ENCODE measurements at regions not wholly inside any gene's neighbourhood (a gene's known extent, or its start where the extent isn't known, plus 50 kb on each side); places are given as distances from the start of the nearest gene placed in this dataset.

- peaks cover 0 to 5% (median 0%) of the 10 kb centered on the region in 5 donors for H3K27me3 Mint-ChIP-seq
- no peaks in the 10 kb centered on the region for H3K4me1 Mint-ChIP-seq
- H3K36me3 Mint-ChIP-seq, result no peaks in the 10 kb centered on the region
- no peak overlapping the region for H3K4me3 Mint-ChIP-seq
- DNase-seq, result no peak
- no peak for ATAC-seq
- POLR2A ChIA-PET, result no interaction called here
- H3K9me3 Mint-ChIP-seq, result peaks cover 0 to 4% (median 2%) of the 10 kb centered on the region in 9 donors
- no peak overlapping the region for H3K27ac Mint-ChIP-seq
Observed at GRCh38 chr2:107148496-107148895, 262.5 kb upstream of the ST6GAL2 start.

GRCh38 chr2:107160640-107161239, 274.8 kb upstream of the ST6GAL2 start:
- Mint-ChIP-seq H3K4me3 (no peak overlapping the region), H3K27ac (no peak overlapping the region), H3K36me3 (peaks cover 0 to 5% (median 0%) of the 10 kb centered on the region in 3 donors), H3K27me3 (peaks cover 0 to 4% (median 0%) of the 10 kb centered on the region in 5 donors), H3K9me3 (peaks cover 0 to 19% (median 3%) of the 10 kb centered on the region in 9 donors), H3K4me1 (no peaks in the 10 kb centered on the region)
- POLR2A ChIA-PET, result no interaction called here
- ATAC-seq (no peak), DNase-seq (no peak)

DNA sequence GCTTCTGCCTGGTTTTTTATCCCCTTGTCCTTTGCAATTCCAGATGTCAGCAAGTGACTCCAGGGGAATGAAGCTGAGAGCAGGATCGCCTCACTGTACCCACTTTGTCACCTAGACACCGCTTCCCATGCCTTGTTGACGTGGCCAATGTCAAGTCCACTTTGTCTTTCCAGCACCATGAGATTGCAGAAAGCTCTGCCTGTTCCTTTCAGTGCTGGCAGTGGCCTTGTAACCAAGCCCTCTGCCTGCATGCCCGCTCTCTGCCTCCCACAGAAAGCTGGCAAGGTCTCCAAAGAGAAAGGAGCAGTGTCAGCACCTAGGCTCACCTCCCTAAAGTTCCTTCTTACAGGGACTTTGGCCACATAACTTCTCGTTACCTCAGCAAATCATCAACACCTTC, 282.2 kb upstream of the ST6GAL2 start:
- no peak overlapping the region for H3K4me3 Mint-ChIP-seq
- no peak for ATAC-seq
- POLR2A ChIA-PET, result no interaction called here
- DNase-seq, result no peak
- H3K27me3 Mint-ChIP-seq, result peaks cover 0 to 4% (median 0%) of the 10 kb centered on the region in 5 donors
- no peak overlapping the region for H3K27ac Mint-ChIP-seq
- H3K9me3 Mint-ChIP-seq, result peaks cover 0 to 12% (median 4%) of the 10 kb centered on the region in 9 donors
- no peaks in the 10 kb centered on the region for H3K4me1 Mint-ChIP-seq
- no peaks in the 10 kb centered on the region for H3K36me3 Mint-ChIP-seq

DNA sequence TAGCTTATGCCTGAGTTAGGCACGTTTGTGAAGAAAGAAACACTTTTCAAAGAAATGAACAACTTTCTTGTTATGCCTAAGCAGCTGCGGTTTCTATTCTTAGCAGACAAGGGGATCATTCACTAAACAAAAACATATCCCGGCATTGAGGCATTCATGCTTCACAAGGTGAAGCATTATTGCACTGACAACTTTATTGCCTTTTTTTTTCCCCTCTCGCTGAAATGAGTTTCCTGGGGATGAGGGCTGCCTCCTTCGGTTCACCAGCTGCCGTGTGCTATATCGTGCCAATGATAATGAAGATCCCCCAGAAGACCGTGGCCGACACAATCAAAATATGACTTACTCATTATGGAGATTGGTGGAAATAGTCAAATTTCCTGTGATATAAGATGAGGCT, 288.2 kb upstream of the ST6GAL2 start:
- H3K36me3 Mint-ChIP-seq, result no peaks in the 10 kb centered on the region
- H3K4me3 Mint-ChIP-seq, result no peak overlapping the region
- H3K9me3 Mint-ChIP-seq, result peaks cover 0 to 10% (median 0%) of the 10 kb centered on the region in 9 donors
- H3K27ac Mint-ChIP-seq, result no peak overlapping the region
- DNase-seq (no peak), ATAC-seq (no peak)
- H3K27me3 Mint-ChIP-seq, result peaks cover 0 to 10% (median 0%) of the 10 kb centered on the region in 5 donors
- no peaks in the 10 kb centered on the region for H3K4me1 Mint-ChIP-seq
- POLR2A ChIA-PET, result no interaction called here

- POLR2A ChIA-PET, result no interaction called here
- Mint-ChIP-seq H3K27ac (no peak overlapping the region), H3K4me3 (no peak overlapping the region), H3K36me3 (no peaks in the 10 kb centered on the region), H3K4me1 (no peaks in the 10 kb centered on the region), H3K27me3 (peaks cover 0 to 4% (median 0%) of the 10 kb centered on the region in 5 donors), H3K9me3 (peaks cover 0 to 12% (median 4%) of the 10 kb centered on the region in 9 donors)
- DNase-seq (no peak), ATAC-seq (no peak)
Observed at GRCh38 chr2:107182981-107183380, 297.0 kb upstream of the ST6GAL2 start.

DNA sequence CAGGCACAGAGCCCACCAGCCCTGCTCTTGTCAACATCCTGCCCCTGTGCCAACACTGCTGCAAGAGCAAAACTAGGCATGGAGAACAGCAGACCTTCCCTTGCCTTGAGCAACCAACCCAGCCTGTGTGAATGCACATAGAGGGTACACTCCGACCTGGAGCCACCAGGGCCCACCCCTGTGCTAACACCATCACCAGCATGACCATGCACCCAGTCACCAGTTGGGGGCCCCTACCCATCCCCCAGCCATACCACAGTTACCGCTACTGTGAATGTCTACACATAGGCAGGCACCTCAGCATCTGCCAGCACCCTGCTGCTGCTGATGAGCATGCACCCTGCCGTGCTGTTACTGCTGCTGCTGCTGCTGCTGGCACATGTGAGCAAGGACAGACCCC, 301.9 kb upstream of the ST6GAL2 start:
- POLR2A ChIA-PET, result no interaction called here
- H3K36me3 Mint-ChIP-seq, result no peaks in the 10 kb centered on the region
- H3K4me3 Mint-ChIP-seq, result no peak overlapping the region
- H3K9me3 Mint-ChIP-seq, result peaks cover 0 to 12% (median 3%) of the 10 kb centered on the region in 9 donors
- no peaks in the 10 kb centered on the region for H3K4me1 Mint-ChIP-seq
- no peak overlapping the region for H3K27ac Mint-ChIP-seq
- H3K27me3 Mint-ChIP-seq, result peaks cover 0 to 4% (median 0%) of the 10 kb centered on the region in 5 donors
- DNase-seq (no peak), ATAC-seq (no peak)

- POLR2A ChIA-PET, result no interaction called here
- H3K9me3 Mint-ChIP-seq, result peaks cover 0 to 3% (median 0%) of the 10 kb centered on the region in 9 donors
Observed at GRCh38 chr2:107195631-107196030, 309.7 kb upstream of the ST6GAL2 start.

GRCh38 chr2:107197594-107198294, 311.8 kb upstream of the ST6GAL2 start:
- Mint-ChIP-seq H3K27me3 (no peaks in the 10 kb centered on the region), H3K9me3 (peaks cover 0 to 13% (median 0%) of the 10 kb centered on the region in 9 donors), H3K27ac (no peak overlapping the region), H3K4me3 (no peak overlapping the region), H3K36me3 (no peaks in the 10 kb centered on the region), H3K4me1 (no peaks in the 10 kb centered on the region)
- no peak for DNase-seq
- POLR2A ChIA-PET, result no interaction called here
- ATAC-seq, result no peak

More at GRCh38 chr2:107195631-107196030, 309.7 kb upstream of the ST6GAL2 start:
- no peaks in the 10 kb centered on the region for H3K36me3 Mint-ChIP-seq
- H3K4me1 Mint-ChIP-seq, result no peaks in the 10 kb centered on the region
- no peak for DNase-seq
- no peaks in the 10 kb centered on the region for H3K27me3 Mint-ChIP-seq
- no peak for ATAC-seq
- no peak overlapping the region for H3K27ac Mint-ChIP-seq
- H3K4me3 Mint-ChIP-seq, result no peak overlapping the region

DNA sequence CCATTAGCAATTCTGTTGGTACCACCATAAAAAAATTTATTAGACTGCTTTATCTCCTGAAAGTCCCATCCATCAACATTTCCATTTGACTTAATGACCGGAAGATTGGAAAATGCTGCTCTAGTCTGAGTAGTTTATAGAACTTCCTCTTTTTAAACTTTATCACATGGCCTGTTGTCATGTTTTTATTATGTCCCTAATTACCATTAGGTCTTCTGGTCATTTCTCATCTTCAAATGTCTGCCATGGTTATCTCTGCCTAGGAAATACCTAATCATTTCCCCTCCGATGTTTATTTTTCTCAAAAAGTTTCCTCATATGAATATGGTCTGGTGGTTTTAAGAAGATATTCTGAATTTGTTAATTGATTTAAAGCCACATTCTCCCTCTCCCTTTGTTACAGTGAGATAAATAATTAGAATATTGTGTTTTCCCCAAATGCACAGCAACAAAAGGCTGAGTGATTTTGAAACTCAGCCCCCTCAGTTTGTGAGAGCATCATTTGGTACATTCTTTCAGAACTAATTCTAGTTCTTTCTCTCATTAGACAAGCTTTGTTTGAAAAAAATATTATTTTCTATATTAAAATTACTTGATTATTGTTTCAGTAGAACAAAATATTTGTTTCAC, 317.1 kb upstream of the ST6GAL2 start:
- DNase-seq (no peak), ATAC-seq (no peak)
- Mint-ChIP-seq H3K27ac (no peak overlapping the region), H3K36me3 (no peaks in the 10 kb centered on the region), H3K4me1 (no peaks in the 10 kb centered on the region), H3K27me3 (no peaks in the 10 kb centered on the region), H3K4me3 (no peak overlapping the region), H3K9me3 (peaks cover 0 to 27% (median 3%) of the 10 kb centered on the region in 9 donors)
- POLR2A ChIA-PET, result no interaction called here

GRCh38 chr2:107215401-107216350, 329.7 kb upstream of the ST6GAL2 start:
- Mint-ChIP-seq H3K4me3 (no peak overlapping the region), H3K9me3 (peaks cover 0 to 15% (median 1%) of the 10 kb centered on the region in 9 donors), H3K36me3 (no peaks in the 10 kb centered on the region), H3K27ac (no peak overlapping the region), H3K27me3 (no peaks in the 10 kb centered on the region), H3K4me1 (no peaks in the 10 kb centered on the region)
- POLR2A ChIA-PET, result no interaction called here
- no peak for DNase-seq
- ATAC-seq, result no peak

- ATAC-seq, result no peak
- no peaks in the 10 kb centered on the region for H3K36me3 Mint-ChIP-seq
- POLR2A ChIA-PET, result no interaction called here
- peaks cover 0 to 14% (median 4%) of the 10 kb centered on the region in 9 donors for H3K9me3 Mint-ChIP-seq
- no peak overlapping the region for H3K4me3 Mint-ChIP-seq
- H3K4me1 Mint-ChIP-seq, result peaks cover 0 to 3% (median 0%) of the 10 kb centered on the region in 4 donors
- H3K27me3 Mint-ChIP-seq, result no peaks in the 10 kb centered on the region
- DNase-seq, result no peak
- H3K27ac Mint-ChIP-seq, result no peak overlapping the region
Observed at GRCh38 chr2:107218208-107218607, 332.2 kb upstream of the ST6GAL2 start.

DNA sequence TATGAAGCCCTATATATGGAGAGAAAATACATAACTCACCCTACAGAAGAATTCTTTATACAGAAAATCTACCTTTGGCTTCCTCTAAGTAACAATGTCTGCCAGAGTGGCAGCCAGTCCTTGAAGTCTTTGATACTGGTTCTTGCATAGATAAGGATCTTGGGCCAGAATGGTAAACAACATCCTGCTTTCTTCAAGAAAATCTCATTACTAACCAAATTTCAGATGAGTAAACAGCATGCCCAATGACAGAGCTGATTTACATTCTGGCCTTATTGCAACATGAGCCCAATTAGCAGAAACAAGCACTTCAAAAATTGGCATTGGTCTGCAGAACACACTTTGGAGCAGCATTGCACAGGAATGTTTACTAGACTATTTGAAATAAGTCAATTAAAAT, 336.5 kb upstream of the ST6GAL2 start:
- peaks cover 0 to 3% (median 0%) of the 10 kb centered on the region in 4 donors for H3K4me1 Mint-ChIP-seq
- DNase-seq (no peak), ATAC-seq (no peak)
- peaks cover 0 to 37% (median 2%) of the 10 kb centered on the region in 9 donors for H3K9me3 Mint-ChIP-seq
- no peaks in the 10 kb centered on the region for H3K36me3 Mint-ChIP-seq
- H3K27me3 Mint-ChIP-seq, result no peaks in the 10 kb centered on the region
- H3K27ac Mint-ChIP-seq, result no peak overlapping the region
- POLR2A ChIA-PET, result no interaction called here
- no peak overlapping the region for H3K4me3 Mint-ChIP-seq

Data from naive thymus-derived CD8-positive, alpha-beta T cell (primary cell).